Trophoblast cell (in vitro differentiated cells and primary cell): ENCODE measurements at regions not wholly inside any gene's neighbourhood (a gene's known extent, or its start where the extent isn't known, plus 50 kb on each side); places are given as distances from the start of the nearest gene placed in this dataset.

Source experiments
- DNase-seq, 2 donors: peaks; one replicate each; pipeline ENCODE4 v3.0.0-alpha.2; 2016
- H2AFZ ChIP-seq: 2 replicates; pipeline ENCODE4 v1.6.1; 2013; ENCODE audit warnings: low read length, moderate library complexity, mild to moderate bottlenecking; ENCODE audit not compliant: insufficient read depth, poor library complexity
- H2AK5ac ChIP-seq: 2 replicates; pipeline ENCODE4 v1.6.1; 2013; ENCODE audit warnings: mild to moderate bottlenecking, low read length
- H2BK120ac ChIP-seq: 2 replicates; pipeline ENCODE4 v1.6.1; 2013; ENCODE audit warnings: low read length, mild to moderate bottlenecking, moderate library complexity; ENCODE audit not compliant: insufficient read depth, poor library complexity
- H2BK12ac ChIP-seq: 2 replicates; pipeline ENCODE4 v1.6.1; 2013; ENCODE audit warnings: mild to moderate bottlenecking, low read length, moderate library complexity
- H2BK5ac ChIP-seq: 2 replicates; pipeline ENCODE4 v1.6.1; 2013; ENCODE audit warnings: low read length, low read depth, moderate library complexity, mild to moderate bottlenecking; ENCODE audit not compliant: poor library complexity
- H3K14ac ChIP-seq: 2 replicates; pipeline ENCODE4 v1.6.1; 2013; ENCODE audit warnings: mild to moderate bottlenecking, low read length
- H3K18ac ChIP-seq: 2 replicates; pipeline ENCODE4 v1.6.1; 2013; ENCODE audit warnings: mild to moderate bottlenecking, low read length
- H3K23ac ChIP-seq: 2 replicates; pipeline ENCODE4 v1.6.1; 2013; ENCODE audit warnings: low read length
- H3K27ac ChIP-seq: 2 replicates; pipeline ENCODE4 v1.5.1; 2013; ENCODE audit warnings: low read depth, mild to moderate bottlenecking, inconsistent platforms, low read length, moderate library complexity
- H3K27me3 ChIP-seq: 2 replicates; pipeline ENCODE4 v1.6.1; 2013; ENCODE audit warnings: inconsistent platforms, mild to moderate bottlenecking, low read length, moderate library complexity; ENCODE audit not compliant: insufficient read depth
- H3K36me3 ChIP-seq, 2 experiments: 1 replicate in 1 of 2; 2 replicates in 1 of 2; pipeline ENCODE4 v1.6.1; 2013; ENCODE audit warnings: low read length in 2 of 2, mild to moderate bottlenecking in 2 of 2, moderate library complexity in 1 of 2; ENCODE audit not compliant: insufficient read depth in 2 of 2, control insufficient read depth in 1 of 2
- H3K4ac ChIP-seq: 2 replicates; pipeline ENCODE4 v1.6.1; 2013; ENCODE audit warnings: low read depth, mild to moderate bottlenecking, low read length, moderate library complexity
- H3K4me1 ChIP-seq, 2 experiments: 1 replicate in 1 of 2; 2 replicates in 1 of 2; pipeline ENCODE4 v1.6.1; 2013; ENCODE audit warnings: low read length in 2 of 2, mild to moderate bottlenecking in 2 of 2, moderate library complexity in 1 of 2; ENCODE audit not compliant: insufficient read depth in 2 of 2, control insufficient read depth in 1 of 2
- H3K4me2 ChIP-seq: 2 replicates; pipeline ENCODE4 v1.6.1; 2013; ENCODE audit warnings: inconsistent platforms, mild to moderate bottlenecking, low read length, moderate library complexity
- H3K4me3 ChIP-seq: 2 replicates; pipeline ENCODE4 v1.5.1; 2013; ENCODE audit warnings: mild to moderate bottlenecking, low read depth, low read length, inconsistent platforms
- H3K79me1 ChIP-seq: one replicate; pipeline ENCODE4 v1.6.1; 2013; ENCODE audit warnings: low read length
- H3K79me2 ChIP-seq: 2 replicates; pipeline ENCODE4 v1.6.1; 2013; ENCODE audit warnings: low read length, mild to moderate bottlenecking; ENCODE audit not compliant: control insufficient read depth, insufficient read depth, poor library complexity
- H3K9ac ChIP-seq: 2 replicates; pipeline ENCODE4 v1.6.1; 2013; ENCODE audit warnings: mild to moderate bottlenecking, low read length
- H3K9me3 ChIP-seq: 2 replicates; pipeline ENCODE4 v1.6.1; 2013; ENCODE audit warnings: low read depth, mild to moderate bottlenecking, control low read depth, inconsistent platforms, low read length; ENCODE audit not compliant: insufficient read depth
- H4K12ac ChIP-seq: 2 replicates; pipeline ENCODE4 v1.6.1; 2013; ENCODE audit warnings: low read depth, mild to moderate bottlenecking, low read length, moderate library complexity
- H4K8ac ChIP-seq: 2 replicates; pipeline ENCODE4 v1.6.1; 2013; ENCODE audit warnings: low read depth, mild to moderate bottlenecking, low read length, moderate library complexity
- H4K91ac ChIP-seq: one replicate; pipeline ENCODE4 v1.6.1; 2013; ENCODE audit warnings: low read depth, mild to moderate bottlenecking, low read length, moderate library complexity
- WGBS: extraction: QIAGEN DNeasy Blood & Tissue Kit; methylation state at CpG from one replicate; pipeline ENCODE4 v1.1.7; 2013; ENCODE audit warnings: missing lambda C conversion rate; ENCODE audit not compliant: insufficient read length, insufficient coverage; ENCODE audit errors: extremely low coverage; 5-methylcytosine and 5-hydroxymethylcytosine counted together

GRCh38 chr11:130776061-130776419, 140.2 kb downstream of the SNX19 start:
- Histone ChIP-seq H2BK5ac (no peak overlapping the region), H2AFZ (no peak overlapping the region), H3K14ac (no peak overlapping the region), H3K79me1 (no peaks in the 10 kb centered on the region), H3K18ac (no peak overlapping the region), H4K12ac (no peak overlapping the region), H2AK5ac (no peak overlapping the region), H3K9me3 (peaks cover 3% of the 10 kb centered on the region), H3K4ac (no peak overlapping the region), H4K8ac (no peak overlapping the region), H3K4me1 (peaks cover 3 to 9% of the 10 kb centered on the region in 2 experiments), H4K91ac (no peak overlapping the region), H3K36me3 (no peaks in the 10 kb centered on the region), H3K23ac (no peak overlapping the region), H3K4me3 (no peak overlapping the region), H3K27me3 (no peaks in the 10 kb centered on the region), H3K4me2 (no peak overlapping the region), H2BK12ac (no peak overlapping the region), H3K27ac (no peak overlapping the region), H3K9ac (no peak overlapping the region), H2BK120ac (no peak overlapping the region), H3K79me2 (no peaks in the 10 kb centered on the region)
- no peak for DNase-seq

- no peak overlapping the region for H3K4me3 ChIP-seq
These were observed 138.3 kb downstream of the SNX19 start for GRCh38 chr11:130778026-130778425.

GRCh38 chr11:130778705-130779104, 137.6 kb downstream of the SNX19 start:
- no peak overlapping the region for H2BK120ac ChIP-seq
- no peak overlapping the region for H2BK5ac ChIP-seq
- no peak overlapping the region for H2AFZ ChIP-seq
- no peak overlapping the region for H3K4ac ChIP-seq
- no peak overlapping the region for H4K12ac ChIP-seq
- no peak for DNase-seq
- no peak overlapping the region for H3K18ac ChIP-seq
- no peak overlapping the region for H2AK5ac ChIP-seq
- H3K23ac ChIP-seq = no peak overlapping the region
- no peaks in the 10 kb centered on the region for H3K36me3 ChIP-seq
- no peaks in the 10 kb centered on the region for H3K79me2 ChIP-seq
- no peak overlapping the region for H3K4me3 ChIP-seq
- no peak overlapping the region for H3K4me2 ChIP-seq
- H3K14ac ChIP-seq = no peak overlapping the region
- no peak overlapping the region for H4K8ac ChIP-seq
- no peaks in the 10 kb centered on the region for H3K27me3 ChIP-seq
- no peak overlapping the region for H2BK12ac ChIP-seq
- H3K79me1 ChIP-seq = peaks cover 4% of the 10 kb centered on the region
- H3K27ac ChIP-seq = no peak overlapping the region
- peaks cover 3% of the 10 kb centered on the region for H3K9me3 ChIP-seq
- no peak overlapping the region for H4K91ac ChIP-seq
- no peak overlapping the region for H3K9ac ChIP-seq
- H3K4me1 ChIP-seq = peaks cover 6 to 7% of the 10 kb centered on the region in 2 experiments

More at GRCh38 chr11:130778026-130778425, 138.3 kb downstream of the SNX19 start:
- Histone ChIP-seq H3K27ac (no peak overlapping the region), H3K4ac (no peak overlapping the region), H2AFZ (no peak overlapping the region), H2BK120ac (no peak overlapping the region), H3K23ac (no peak overlapping the region), H2BK12ac (no peak overlapping the region), H4K91ac (no peak overlapping the region), H2BK5ac (no peak overlapping the region), H3K36me3 (no peaks in the 10 kb centered on the region), H3K4me1 (peaks cover 8 to 9% of the 10 kb centered on the region in 2 experiments), H3K14ac (no peak overlapping the region), H3K27me3 (no peaks in the 10 kb centered on the region), H4K8ac (no peak overlapping the region), H3K79me1 (peaks cover 4% of the 10 kb centered on the region), H3K9me3 (peaks cover 3% of the 10 kb centered on the region), H3K9ac (no peak overlapping the region), H2AK5ac (no peak overlapping the region), H3K4me2 (no peak overlapping the region), H3K79me2 (no peaks in the 10 kb centered on the region), H4K12ac (no peak overlapping the region), H3K18ac (no peak overlapping the region)
- WGBS = no CpG with 5 or more reads among the region's 15 CpGs
- no peak for DNase-seq

GRCh38 chr11:130779267-130779666, 137.0 kb downstream of the SNX19 start:
- Histone ChIP-seq H3K27ac (no peak overlapping the region), H3K27me3 (no peaks in the 10 kb centered on the region), H2BK12ac (no peak overlapping the region), H3K36me3 (no peaks in the 10 kb centered on the region), H4K91ac (no peak overlapping the region), H3K9ac (no peak overlapping the region), H2AFZ (no peak overlapping the region), H2BK5ac (no peak overlapping the region), H3K4me3 (no peak overlapping the region), H3K4me2 (no peak overlapping the region), H3K9me3 (peaks cover 3% of the 10 kb centered on the region), H3K14ac (no peak overlapping the region), H3K4me1 (peaks cover 6 to 7% of the 10 kb centered on the region in 2 experiments), H3K18ac (no peak overlapping the region), H2AK5ac (no peak overlapping the region), H4K8ac (no peak overlapping the region), H3K79me1 (peaks cover 4% of the 10 kb centered on the region), H3K4ac (no peak overlapping the region), H3K23ac (no peak overlapping the region), H2BK120ac (no peak overlapping the region), H4K12ac (no peak overlapping the region), H3K79me2 (no peaks in the 10 kb centered on the region)
- no peak for DNase-seq
- WGBS = no CpG with 5 or more reads among the region's 1 CpG
